ENCODE measurements at regions not wholly inside any gene's neighbourhood (a gene's known extent, or its start where the extent isn't known, plus 50 kb on each side); places are given as distances from the start of the nearest gene placed in this dataset.

GRCh38 chr10:21020545-21020944 is 123.4 kb upstream of the NEBL start:
- peak; percentile 22 for DNase-seq (ENCODE audit: low read depth)

DNA sequence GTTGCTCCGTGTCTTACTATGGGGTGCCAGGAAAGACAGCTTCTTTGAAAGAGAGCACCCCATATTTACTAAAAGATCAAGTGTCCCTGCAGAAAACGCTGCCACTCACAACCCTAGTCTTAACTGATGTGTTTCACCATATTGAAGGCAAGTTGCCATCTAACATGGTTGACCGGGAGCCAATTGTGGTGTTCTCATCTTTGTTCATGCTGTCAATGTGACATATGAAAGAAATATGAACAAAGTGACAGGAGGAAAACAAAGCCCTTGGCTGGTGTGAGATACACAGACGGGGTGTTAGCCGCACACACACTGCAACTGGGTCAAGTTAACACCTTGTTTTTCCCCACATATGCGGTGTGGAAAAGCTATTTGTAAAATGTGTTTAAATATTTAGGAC is 122.3 kb upstream of the NEBL start:
- no peak for DNase-seq (ENCODE audit: low read depth)

- DNase-seq (ENCODE audit: low read depth), result no peak
Observed at GRCh38 chr10:21015851-21016250, 118.7 kb upstream of the NEBL start.

- no peak for DNase-seq (ENCODE audit: low read depth)
Observed at GRCh38 chr10:21014141-21014540, 117.0 kb upstream of the NEBL start.

GRCh38 chr10:21011433-21012018 is 114.4 kb upstream of the NEBL start:
- DNase-seq (ENCODE audit: low read depth), result no peak

DNA sequence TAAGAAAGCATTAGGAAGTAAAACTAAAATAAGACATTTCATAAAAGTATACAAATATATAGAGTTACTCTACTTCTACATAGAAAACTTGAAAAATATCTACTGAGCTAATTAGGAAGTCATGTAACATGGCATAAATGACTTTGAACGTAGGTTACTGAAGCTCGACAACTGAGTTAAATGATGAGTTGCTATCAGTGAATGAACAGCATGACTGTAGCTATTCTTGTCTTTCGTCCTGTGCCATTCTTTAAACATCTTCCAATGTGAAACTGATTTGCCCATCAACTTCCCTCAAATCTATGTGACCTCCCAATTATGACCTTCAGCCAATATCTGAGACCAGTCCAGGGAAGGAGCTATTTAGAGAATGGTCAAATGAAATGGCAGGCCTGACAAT is 113.5 kb upstream of the NEBL start:
- no peak for DNase-seq (ENCODE audit: low read depth)

DNA sequence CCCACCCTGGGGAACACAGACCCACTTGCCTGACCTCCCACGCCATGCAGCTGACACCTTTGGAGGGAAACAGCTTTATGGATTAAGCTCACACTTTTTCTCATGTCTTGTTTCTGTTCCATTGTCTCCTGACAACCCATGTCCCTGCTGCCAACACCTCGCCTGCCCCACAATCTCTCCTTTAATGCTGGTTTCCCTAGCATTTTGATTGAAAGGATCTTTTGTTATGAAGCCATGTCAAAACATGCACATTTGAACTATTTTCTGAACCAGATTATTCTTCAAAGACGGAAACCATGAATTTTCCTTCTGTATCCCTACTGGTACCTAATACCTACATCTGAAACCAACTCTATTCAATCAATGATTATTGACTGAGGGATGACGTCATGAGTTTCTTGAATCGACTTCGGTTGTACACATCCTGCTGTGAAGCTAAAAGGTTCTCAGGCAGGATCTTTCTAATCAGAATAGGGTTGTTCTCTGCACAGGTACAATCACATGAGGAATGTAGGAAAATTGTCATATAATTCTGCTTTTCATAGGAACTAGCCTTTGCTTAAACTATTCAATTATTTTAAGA is 106.2 kb upstream of the NEBL start:
- no peak for DNase-seq (ENCODE audit: low read depth)

DNA sequence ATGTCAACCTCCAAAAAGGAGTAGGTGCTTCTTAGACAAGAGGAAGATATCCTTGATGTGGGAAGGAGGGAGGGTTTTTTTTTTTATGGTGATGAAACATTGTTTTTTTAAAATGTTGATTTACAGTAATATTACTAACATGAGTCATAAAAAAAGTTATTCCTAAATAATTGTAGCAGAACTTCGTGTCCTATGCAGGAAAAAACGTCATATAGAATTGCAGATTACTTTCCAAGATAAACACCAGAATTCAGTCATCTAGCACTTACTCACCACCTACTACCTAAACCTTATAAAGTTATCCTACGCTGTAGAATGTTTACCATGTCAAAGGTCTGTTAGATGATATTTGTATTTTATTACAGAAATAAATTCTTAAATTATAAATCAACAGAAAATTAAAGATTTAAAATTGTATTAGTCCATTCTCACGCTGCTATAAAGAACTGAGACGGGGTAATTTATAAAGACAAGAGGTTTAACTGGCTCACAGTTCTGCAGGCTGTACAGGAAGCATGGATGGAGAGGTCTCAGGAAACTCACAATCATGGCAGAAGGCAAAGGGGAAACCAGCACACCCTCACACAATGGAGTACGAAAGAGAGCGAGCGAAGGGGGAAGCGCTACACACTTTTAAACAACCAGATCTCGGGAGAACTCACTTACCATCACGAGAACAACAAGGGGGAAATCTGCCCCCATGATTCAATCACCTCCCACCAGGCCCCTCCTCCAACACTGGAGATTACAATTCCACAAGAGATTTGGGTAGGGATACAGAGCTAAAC is 105.2 kb upstream of the NEBL start:
- no peak for DNase-seq (ENCODE audit: low read depth)

- DNase-seq (ENCODE audit: low read depth), result no peak
Observed at GRCh38 chr10:20999699-21000098, 102.6 kb upstream of the NEBL start.

DNA sequence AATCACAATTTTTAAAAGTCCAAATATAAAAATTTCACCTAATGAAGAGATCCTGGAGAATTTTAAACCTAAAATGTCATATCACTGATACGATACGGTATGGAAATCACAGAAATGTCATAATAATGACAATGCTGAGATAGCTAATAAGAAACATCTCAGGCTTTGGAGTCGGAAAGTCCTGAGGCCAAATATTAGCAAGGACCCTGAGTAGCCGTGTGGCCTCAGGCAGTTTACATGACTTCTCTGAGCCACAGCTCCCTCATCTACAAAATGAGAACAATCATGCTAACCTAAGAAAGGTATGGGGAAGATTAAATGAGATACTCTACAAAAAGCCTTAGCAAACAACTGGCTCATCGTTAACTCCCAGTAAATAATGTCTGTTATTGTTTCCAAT is 100.9 kb upstream of the NEBL start:
- DNase-seq (ENCODE audit: low read depth), result no peak

GRCh38 chr10:20995123-20995987 is 98.2 kb upstream of the NEBL start:
- DNase-seq (ENCODE audit: low read depth), result no peak

DNA sequence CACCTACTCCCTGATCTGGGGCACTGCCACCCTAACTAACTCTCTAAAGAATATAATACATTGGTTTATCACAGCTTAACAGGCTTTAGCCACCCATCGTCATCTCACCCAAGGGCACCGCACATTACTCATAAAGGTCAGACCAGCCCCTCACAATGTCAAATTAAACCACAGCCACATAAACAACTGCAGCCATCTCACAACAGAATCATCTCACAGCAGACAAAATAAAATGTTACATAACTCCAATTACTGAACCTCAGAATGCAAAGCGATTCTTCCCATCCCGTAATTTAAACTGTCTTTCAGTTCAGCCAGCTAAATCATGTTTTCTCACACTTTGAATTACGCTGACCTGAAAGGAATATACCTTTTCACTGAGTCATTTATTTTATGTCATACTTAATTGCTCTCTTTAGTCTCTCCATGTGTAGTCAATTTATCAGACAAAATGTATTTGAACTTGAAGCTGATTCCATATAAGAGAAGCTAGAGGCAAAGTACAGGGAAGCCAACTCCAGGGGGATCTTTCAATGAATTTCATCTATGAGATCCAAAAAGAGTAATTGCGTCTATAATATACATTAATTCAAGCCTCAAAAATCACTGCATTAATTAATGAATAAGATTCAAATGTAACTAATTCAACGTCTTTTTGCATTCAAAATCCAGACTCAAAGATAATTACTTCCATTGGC is 96.9 kb upstream of the NEBL start:
- no peak for DNase-seq (ENCODE audit: low read depth)

GRCh38 chr10:20993389-20993788 is 96.3 kb upstream of the NEBL start:
- DNase-seq (ENCODE audit: low read depth), result no peak

- DNase-seq (ENCODE audit: low read depth), result no peak
Observed at GRCh38 chr10:20991526-20991925, 94.4 kb upstream of the NEBL start.

DNA sequence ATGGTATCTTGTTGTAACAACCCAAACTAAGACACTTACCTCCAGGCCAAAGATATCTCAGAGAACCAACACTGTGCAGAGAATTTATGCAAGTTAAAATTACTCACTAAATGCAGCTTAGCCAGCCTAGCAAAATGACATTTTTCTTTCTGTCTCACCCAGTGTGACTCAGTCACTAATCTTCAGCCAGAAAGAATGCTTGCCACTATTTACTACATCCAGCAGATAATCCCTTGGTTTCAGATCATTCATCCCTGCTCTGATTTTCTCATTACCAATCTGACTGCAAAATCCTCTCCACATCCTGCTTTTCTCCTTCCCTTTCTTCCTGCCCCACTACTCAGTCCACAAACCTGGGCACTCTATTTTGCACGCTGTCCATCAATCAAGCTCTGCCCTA is 93.5 kb upstream of the NEBL start:
- DNase-seq (ENCODE audit: low read depth), result no peak

DNA sequence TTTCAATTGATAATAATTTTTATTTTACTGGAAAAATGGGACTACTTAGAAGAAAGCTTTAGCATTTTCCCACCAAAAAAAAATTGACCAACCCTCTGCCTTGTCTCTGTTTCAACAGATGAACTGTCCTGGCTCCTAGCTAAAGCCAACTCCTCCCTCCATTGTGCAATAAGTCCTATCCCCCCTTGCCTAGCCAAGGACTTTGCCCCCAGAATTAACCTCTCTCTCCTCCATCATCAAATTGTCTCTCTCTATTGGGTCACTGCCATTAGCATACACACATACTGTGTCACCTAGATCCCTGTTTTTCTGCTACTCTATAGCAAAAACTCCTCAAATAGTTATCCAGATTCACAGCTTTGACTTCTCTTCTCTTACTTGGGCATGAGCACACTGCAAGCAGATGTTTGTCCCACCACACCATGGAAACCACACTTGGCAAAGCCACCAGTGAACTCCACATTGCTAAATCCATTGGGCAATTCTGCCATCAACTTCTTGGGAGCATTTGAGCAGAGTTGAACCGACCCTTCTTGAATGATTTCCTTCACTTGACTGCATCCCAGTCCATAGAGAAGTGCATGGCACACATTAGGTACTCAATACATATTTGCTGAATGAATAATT is 91.4 kb upstream of the NEBL start:
- no peak for DNase-seq (ENCODE audit: low read depth)

- no peak for DNase-seq (ENCODE audit: low read depth)
Observed at GRCh38 chr10:20986049-20986448, 88.9 kb upstream of the NEBL start.

DNA sequence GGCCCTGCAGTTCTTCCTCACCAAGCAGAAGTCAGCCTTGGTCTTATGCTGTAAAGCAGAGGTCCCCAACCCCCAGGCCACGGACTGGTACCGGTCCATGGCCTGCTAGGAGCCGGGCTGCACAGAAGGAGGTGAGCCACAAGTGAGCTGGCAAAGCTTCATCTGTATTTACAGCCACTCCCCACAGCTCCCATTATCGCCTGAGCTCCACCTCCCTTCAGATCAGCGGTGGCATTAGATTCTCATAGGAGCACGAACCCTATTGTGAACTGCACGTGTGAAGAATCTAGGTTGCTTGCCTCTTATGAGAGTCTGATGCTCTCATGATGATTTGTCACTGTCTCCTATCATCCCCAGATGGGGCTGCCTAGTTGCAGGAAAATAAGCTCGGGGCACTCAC is 87.6 kb upstream of the NEBL start:
- no peak for DNase-seq (ENCODE audit: low read depth)

GRCh38 chr10:20981419-20981953 is 84.4 kb upstream of the NEBL start:
- no peak for DNase-seq (ENCODE audit: low read depth)

GRCh38 chr10:20978617-20979016 is 81.5 kb upstream of the NEBL start:
- DNase-seq (ENCODE audit: low read depth), result no peak

GRCh38 chr10:20977300-20977699 is 80.2 kb upstream of the NEBL start:
- no peak for DNase-seq (ENCODE audit: low read depth)

All from ELR (cell line).